Limb (tissue), 2 donors: ENCODE measurements at regions not wholly inside any gene's neighbourhood (a gene's known extent, or its start where the extent isn't known, plus 50 kb on each side); places are given as distances from the start of the nearest gene placed in this dataset.

Experiments
- DNase-seq, 2 donors: peaks; one replicate each; pipeline ENCODE4 v3.0.0-alpha.2; 2016; ENCODE audit errors: extremely low spot score in 2 of 2

- DNase-seq: no peak
Observed at GRCh38 chr7:96410126-96410839, 88.4 kb upstream of the SLC25A13 start.

GRCh38 chr7:96408881-96409280 lies 87.0 kb upstream of the SLC25A13 start:
- no peak for DNase-seq

GRCh38 chr7:96407427-96407826 lies 85.5 kb upstream of the SLC25A13 start:
- no peak for DNase-seq

GRCh38 chr7:96402913-96403312 lies 81.0 kb upstream of the SLC25A13 start:
- no peak for DNase-seq

GRCh38 chr7:96401200-96401599 lies 79.3 kb upstream of the SLC25A13 start:
- DNase-seq: no peak

- DNase-seq: no peak
Observed at GRCh38 chr7:96400518-96400917, 78.6 kb upstream of the SLC25A13 start.

- no peak for DNase-seq
Observed at GRCh38 chr7:96400001-96400400, 78.1 kb upstream of the SLC25A13 start.

GRCh38 chr7:96397936-96398598 lies 76.2 kb upstream of the SLC25A13 start:
- DNase-seq: no peak

GRCh38 chr7:96388620-96389383 lies 66.9 kb upstream of the SLC25A13 start:
- DNase-seq: peak in 1 of 2 donors; percentile 51

GRCh38 chr7:96388166-96388565 lies 66.3 kb upstream of the SLC25A13 start:
- DNase-seq: no peak

GRCh38 chr7:96380111-96380512 lies 58.2 kb upstream of the SLC25A13 start:
- peak in 1 of 2 donors; percentile 44 for DNase-seq

- DNase-seq: no peak
Observed at GRCh38 chr7:96377399-96377798, 55.5 kb upstream of the SLC25A13 start.
